Activated CD4-positive, alpha-beta T cell treated with anti-CD3 and anti-CD28 coated beads for 48 hours (primary cell): ENCODE measurements at regions not wholly inside any gene's neighbourhood (a gene's known extent, or its start where the extent isn't known, plus 50 kb on each side); places are given as distances from the start of the nearest gene placed in this dataset.

ENCODE experiments used
- DNase-seq: peaks from one replicate; pipeline ENCODE4 v3.0.0-alpha.2; 2020

GRCh38 chr4:160127211-160127610 lies 1024.3 kb downstream of the RAPGEF2 start:
- DNase-seq = no peak

- DNase-seq = no peak
Observed at GRCh38 chr4:160129439-160129838, 1026.6 kb downstream of the RAPGEF2 start.

- DNase-seq = no peak
Observed at GRCh38 chr4:160136021-160136420, 1033.1 kb downstream of the RAPGEF2 start.

- DNase-seq = no peak
Observed at GRCh38 chr4:160141206-160141605, 1038.3 kb downstream of the RAPGEF2 start.

GRCh38 chr4:160142579-160142978 lies 1039.7 kb downstream of the RAPGEF2 start:
- DNase-seq = no peak

GRCh38 chr4:160143574-160143973 lies 1040.7 kb downstream of the RAPGEF2 start:
- DNase-seq = no peak

- DNase-seq = no peak
Observed at GRCh38 chr4:160159457-160159856, 1056.6 kb downstream of the RAPGEF2 start.

GRCh38 chr4:160161026-160161425 lies 1058.1 kb downstream of the RAPGEF2 start:
- no peak for DNase-seq

- DNase-seq = no peak
Observed at GRCh38 chr4:160175064-160175643, 1072.3 kb downstream of the RAPGEF2 start.

- DNase-seq = no peak
Observed at GRCh38 chr4:160180211-160180610, 1077.3 kb downstream of the RAPGEF2 start.

GRCh38 chr4:160182727-160183126 lies 1079.8 kb downstream of the RAPGEF2 start:
- DNase-seq = no peak

- DNase-seq = no peak
Observed at GRCh38 chr4:160184884-160185283, 1082.0 kb downstream of the RAPGEF2 start.

- DNase-seq = no peak
Observed at GRCh38 chr4:160193787-160194186, 1090.9 kb downstream of the RAPGEF2 start.

GRCh38 chr4:160194716-160195115 lies 1091.8 kb downstream of the RAPGEF2 start:
- no peak for DNase-seq

GRCh38 chr4:160202802-160203201 lies 1099.9 kb downstream of the RAPGEF2 start:
- no peak for DNase-seq

GRCh38 chr4:160212078-160212477 lies 1109.2 kb downstream of the RAPGEF2 start:
- DNase-seq = no peak

GRCh38 chr4:160213366-160213765 lies 1110.5 kb downstream of the RAPGEF2 start:
- no peak for DNase-seq

GRCh38 chr4:160217352-160217751 lies 1114.5 kb downstream of the RAPGEF2 start:
- no peak for DNase-seq

- no peak for DNase-seq
Observed at GRCh38 chr4:160224049-160224448, 1121.2 kb downstream of the RAPGEF2 start.

GRCh38 chr4:160233141-160233540 lies 1130.3 kb downstream of the RAPGEF2 start:
- DNase-seq = no peak

GRCh38 chr4:160235285-160235684 lies 1132.4 kb downstream of the RAPGEF2 start:
- no peak for DNase-seq

- DNase-seq = no peak
Observed at GRCh38 chr4:160235771-160236170, 1132.9 kb downstream of the RAPGEF2 start.

GRCh38 chr4:160238790-160239189 lies 1135.9 kb downstream of the RAPGEF2 start:
- DNase-seq = no peak

- DNase-seq = no peak
Observed at GRCh38 chr4:160247091-160247656, 1144.3 kb downstream of the RAPGEF2 start.

GRCh38 chr4:160251522-160252170 lies 1148.8 kb downstream of the RAPGEF2 start:
- DNase-seq = no peak
